NB4 (cell line): ENCODE measurements at regions not wholly inside any gene's neighbourhood (a gene's known extent, or its start where the extent isn't known, plus 50 kb on each side); places are given as distances from the start of the nearest gene placed in this dataset.

Experiments
- DNase-seq: peaks from one replicate; pipeline ENCODE4 v3.0.0; 2010; ENCODE audit warnings: low read depth
- H3K4me3 ChIP-seq: one replicate; pipeline ENCODE4 v1.5.1; 2011; ENCODE audit warnings: mild to moderate bottlenecking, low read depth, low read length, moderate library complexity
- CTCF ChIP-seq: IDR thresholded peaks from one replicate; pipeline ENCODE4 v1.5.1; 2012; ENCODE audit warnings: low read depth, low read length
- MAX ChIP-seq: IDR thresholded peaks from 2 replicates; pipeline ENCODE4 v1.6.1; 2011; ENCODE audit warnings: low read depth, low read length
- MYC ChIP-seq: IDR thresholded peaks from 2 replicates; pipeline ENCODE4 v1.6.1; 2011; ENCODE audit warnings: low read depth, low read length
- POLR2A ChIP-seq: IDR thresholded peaks from 2 replicates; pipeline ENCODE4 v1.6.1; 2011; ENCODE audit warnings: mild to moderate bottlenecking; ENCODE audit not compliant: insufficient read length; ENCODE audit errors: extremely low read depth

- TF ChIP-seq CTCF = no peak
- no peak for DNase-seq
- no peak overlapping the region for H3K4me3 ChIP-seq
These were observed 122.1 kb upstream of the CD180 start for GRCh38 chr5:67318746-67319145.

GRCh38 chr5:67317603-67318002 is 121.0 kb upstream of the CD180 start:
- DNase-seq = no peak
- TF ChIP-seq MYC = no peak
- no peak for TF ChIP-seq POLR2A
- TF ChIP-seq CTCF = no peak
- no peak for TF ChIP-seq MAX
- H3K4me3 ChIP-seq = no peak overlapping the region

- no peak for DNase-seq
- H3K4me3 ChIP-seq = no peak overlapping the region
- TF ChIP-seq MAX (no peak), POLR2A (no peak), CTCF (no peak), MYC (no peak)
These were observed 120.1 kb upstream of the CD180 start for GRCh38 chr5:67316695-67317094.

GRCh38 chr5:67315082-67315989 is 118.7 kb upstream of the CD180 start:
- peak; percentile 6 for DNase-seq
- TF ChIP-seq MAX (no peak), POLR2A (no peak), MYC (no peak), CTCF (no peak)
- H3K4me3 ChIP-seq = no peak overlapping the region

- H3K4me3 ChIP-seq = no peak overlapping the region
- TF ChIP-seq CTCF = no peak
- TF ChIP-seq POLR2A = no peak
- TF ChIP-seq MAX = no peak
- no peak for TF ChIP-seq MYC
- no peak for DNase-seq
These were observed 115.1 kb upstream of the CD180 start for GRCh38 chr5:67311701-67312100.

GRCh38 chr5:67311208-67311607 is 114.6 kb upstream of the CD180 start:
- no peak for TF ChIP-seq POLR2A
- TF ChIP-seq MYC = no peak
- TF ChIP-seq CTCF = no peak
- TF ChIP-seq MAX = no peak

More at GRCh38 chr5:67311208-67311607, 114.6 kb upstream of the CD180 start:
- H3K4me3 ChIP-seq = no peak overlapping the region
- DNase-seq = no peak
